Heart left ventricle (tissue), 13 donors: ENCODE measurements at regions not wholly inside any gene's neighbourhood (a gene's known extent, or its start where the extent isn't known, plus 50 kb on each side); places are given as distances from the start of the nearest gene placed in this dataset.

Experiments used
- POLR2A ChIP-seq, 2 donors: fragments of 450-650 bp; IDR thresholded peaks; one replicate each; pipeline ENCODE4 v1.6.1; 2017; ENCODE audit warnings: antibody characterized with exemption in 2 of 2, mild to moderate bottlenecking in 2 of 2, moderate library complexity in 2 of 2
- TF ChIP-seq, protein P1 (sequence below), 12 donors: fragments of 200-600 bp; sonication (generic) in 4 of 12; IDR thresholded peaks; one replicate each; pipeline versions ENCODE4 v1.5.0 to v1.8.0; 2018 to 2022; ENCODE audit warnings: antibody characterized with exemption in 12 of 12, mild to moderate bottlenecking in 5 of 12
- donor health status: ischemic (EF 13 %, LVEDD 7.1; RV severe dilation, severe dysfunction).
- donor health status: DM: no; HTN: yes; CAD: no.
- donor health status: DM: no; HTN: no; CAD: no.
- donor health status: ischemic (EF 25% LVEDD 6.9; RV normal size, moderate dysfunction).
- donor health status: ischemic (EF 25% LVEDD 5.7; RV mildly dilated, moderate dysfunction).
- donor health status: ischemic (EF 35%, LVEDD 5.7; RV mildly dilated, moderate dysfunction).
- donor health status: nonischemic (EF 11% LVEDD 7.7; RV severe dilation, severe dysfunction).
- donor health status: DM: yes; HTN: yes; CAD: no.
- donor health status: PGD.
- donor health status: ischemic (EF 29% LVEDD 5.4; RV normal size, mild dysfunction).
- donor health status: nonischemic (EF 23%, LVEDD 6.1; RV moderate dilation, normal function).

DNA sequence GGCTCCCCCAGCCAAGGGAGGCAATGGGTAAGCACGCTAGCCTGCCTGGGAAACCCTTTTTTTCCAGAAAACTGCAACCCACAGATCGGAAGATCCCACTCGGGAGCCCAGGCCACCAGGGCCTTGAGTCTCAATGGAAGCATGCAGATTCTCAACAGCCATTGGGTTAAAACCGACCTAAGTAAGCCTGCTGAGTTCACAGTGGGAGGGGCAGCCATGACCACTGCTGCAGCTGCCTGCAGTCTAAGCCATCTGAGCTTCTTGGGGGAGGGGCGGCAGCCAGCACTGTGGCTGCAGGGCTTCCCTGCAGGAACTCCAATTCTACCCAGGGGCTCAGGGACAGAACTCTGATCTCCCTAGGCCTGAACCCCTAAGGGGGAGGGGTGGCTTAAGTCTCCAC lies 82.0 kb downstream of the DPPA2 start:
- TF ChIP-seq, protein P1, sequence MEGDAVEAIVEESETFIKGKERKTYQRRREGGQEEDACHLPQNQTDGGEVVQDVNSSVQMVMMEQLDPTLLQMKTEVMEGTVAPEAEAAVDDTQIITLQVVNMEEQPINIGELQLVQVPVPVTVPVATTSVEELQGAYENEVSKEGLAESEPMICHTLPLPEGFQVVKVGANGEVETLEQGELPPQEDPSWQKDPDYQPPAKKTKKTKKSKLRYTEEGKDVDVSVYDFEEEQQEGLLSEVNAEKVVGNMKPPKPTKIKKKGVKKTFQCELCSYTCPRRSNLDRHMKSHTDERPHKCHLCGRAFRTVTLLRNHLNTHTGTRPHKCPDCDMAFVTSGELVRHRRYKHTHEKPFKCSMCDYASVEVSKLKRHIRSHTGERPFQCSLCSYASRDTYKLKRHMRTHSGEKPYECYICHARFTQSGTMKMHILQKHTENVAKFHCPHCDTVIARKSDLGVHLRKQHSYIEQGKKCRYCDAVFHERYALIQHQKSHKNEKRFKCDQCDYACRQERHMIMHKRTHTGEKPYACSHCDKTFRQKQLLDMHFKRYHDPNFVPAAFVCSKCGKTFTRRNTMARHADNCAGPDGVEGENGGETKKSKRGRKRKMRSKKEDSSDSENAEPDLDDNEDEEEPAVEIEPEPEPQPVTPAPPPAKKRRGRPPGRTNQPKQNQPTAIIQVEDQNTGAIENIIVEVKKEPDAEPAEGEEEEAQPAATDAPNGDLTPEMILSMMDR (IDR thresholded peaks at IDR 0.05): no peak
- no peak for TF ChIP-seq POLR2A (IDR thresholded peaks at IDR 0.05)
